GM23338 (cell line): ENCODE measurements at regions not wholly inside any gene's neighbourhood (a gene's known extent, or its start where the extent isn't known, plus 50 kb on each side); places are given as distances from the start of the nearest gene placed in this dataset.

Experiments
- ATAC-seq: fragments of 200-7000 bp; cut with Tn5 transposase; 3 replicates; pipeline ENCODE4 v1.9.1; 2020
- DNase-seq: peaks from one replicate; pipeline ENCODE4 v3.0.0-alpha.2; 2015; ENCODE audit warnings: low spot score
- H2AFZ ChIP-seq: fragments of 200-600 bp; sonication (generic); 2 replicates; pipeline ENCODE4 v1.8.0; 2016; ENCODE audit warnings: antibody characterized with exemption, mild to moderate bottlenecking, moderate library complexity
- H3F3A ChIP-seq: fragments of 200-600 bp; sonication (generic); replicated peaks from 2 replicates; pipeline ENCODE4 v1.8.0; 2017; ENCODE audit warnings: antibody characterized with exemption, mixed run types, low read depth
- H3K27ac ChIP-seq: fragments of 200-600 bp; sonication (generic); 2 replicates; pipeline ENCODE4 v1.6.1; 2016; ENCODE audit warnings: low read depth
- H3K27me3 ChIP-seq: fragments of 200-600 bp; sonication (generic); 2 replicates; pipeline ENCODE4 v1.8.0; 2016; ENCODE audit warnings: mild to moderate bottlenecking, mixed run types, moderate library complexity; ENCODE audit not compliant: insufficient read depth
- H3K36me3 ChIP-seq: fragments of 200-600 bp; sonication (generic); 2 replicates; pipeline ENCODE4 v1.8.0; 2016; ENCODE audit warnings: mild to moderate bottlenecking; ENCODE audit not compliant: insufficient read depth
- H3K4me1 ChIP-seq: fragments of 200-600 bp; sonication (generic); 2 replicates; pipeline ENCODE4 v1.8.0; 2016; ENCODE audit warnings: mild to moderate bottlenecking, moderate library complexity; ENCODE audit not compliant: insufficient read depth
- H3K4me2 ChIP-seq: fragments of 200-600 bp; sonication (generic); 2 replicates; pipeline ENCODE4 v1.7.1; 2017; ENCODE audit warnings: mixed run types
- H3K4me3 ChIP-seq: fragments of 200-600 bp; sonication (generic); 2 replicates; pipeline ENCODE4 v1.6.1; 2016; ENCODE audit warnings: mixed run types
- H3K79me2 ChIP-seq: fragments of 200-600 bp; sonication (generic); replicated peaks from 2 replicates; pipeline ENCODE4 v1.8.0; 2017; ENCODE audit warnings: mild to moderate bottlenecking; ENCODE audit not compliant: insufficient read depth
- H3K9me2 ChIP-seq: fragments of 200-600 bp; sonication (generic); 2 replicates; pipeline ENCODE4 v1.8.0; 2017; ENCODE audit not compliant: insufficient read depth
- H4K20me1 ChIP-seq: fragments of 200-600 bp; sonication (generic); replicated peaks from 2 replicates; pipeline ENCODE4 v1.8.0; 2017; ENCODE audit warnings: mild to moderate bottlenecking; ENCODE audit not compliant: insufficient read depth
- H3K27ac Mint-ChIP-seq: 2 replicates; pipeline ENCODE4 v1.8.0; 2020; ENCODE audit warnings: inconsistent platforms, mild to moderate bottlenecking, moderate library complexity, mixed read lengths
- H3K27me3 Mint-ChIP-seq: 3 replicates; pipeline ENCODE4 v1.8.0; 2022; ENCODE audit warnings: low read depth, mild to moderate bottlenecking, moderate library complexity, mixed read lengths, inconsistent platforms; ENCODE audit not compliant: insufficient read depth, poor library complexity
- H3K36me3 Mint-ChIP-seq: 3 replicates; pipeline ENCODE4 v1.8.0; 2021; ENCODE audit warnings: low read depth, mild to moderate bottlenecking, inconsistent platforms, moderate library complexity, mixed read lengths
- H3K4me1 Mint-ChIP-seq: 3 replicates; pipeline ENCODE4 v1.8.0; 2020; ENCODE audit warnings: mild to moderate bottlenecking, inconsistent platforms, mixed read lengths
- H3K4me3 Mint-ChIP-seq: 3 replicates; pipeline ENCODE4 v1.8.0; 2021; ENCODE audit warnings: moderate library complexity, mild to moderate bottlenecking, inconsistent platforms, mixed read lengths
- H3K9me3 Mint-ChIP-seq: 3 replicates; pipeline ENCODE4 v1.8.0; 2020; ENCODE audit warnings: moderate library complexity, mild to moderate bottlenecking, inconsistent platforms, mixed read lengths
- CREB1 ChIP-seq: fragments of 250-450 bp; sonication (Bioruptor Pico); IDR thresholded peaks from 2 replicates; pipeline ENCODE4 v1.5.0; 2020; ENCODE audit warnings: low read depth, mild to moderate bottlenecking, moderate library complexity
- EZH2 ChIP-seq: fragments of 200-600 bp; sonication (generic); IDR thresholded peaks from one replicate; pipeline ENCODE4 v1.8.0; 2017; ENCODE audit warnings: antibody characterized with exemption, mild to moderate bottlenecking, low read depth; ENCODE audit not compliant: unreplicated experiment
- JUNB ChIP-seq: IDR thresholded peaks from one replicate; pipeline ENCODE4 v1.6.1; 2016; ENCODE audit warnings: antibody characterized with exemption; ENCODE audit not compliant: unreplicated experiment
- POLR2AphosphoS5 ChIP-seq: IDR thresholded peaks from 2 replicates; pipeline ENCODE4 v1.6.1; 2016; ENCODE audit warnings: antibody characterized with exemption, low read depth
- TF ChIP-seq, protein P1 (sequence below): IDR thresholded peaks from 2 replicates; pipeline ENCODE4 v1.6.1; 2016; ENCODE audit warnings: antibody characterized with exemption
- TF ChIP-seq, protein P2 (sequence below): IDR thresholded peaks from one replicate; pipeline ENCODE4 v1.6.1; 2018; ENCODE audit warnings: antibody characterized with exemption; ENCODE audit not compliant: unreplicated experiment
- TF ChIP-seq, protein P3 (sequence below), 2 experiments: fragments of 200-600 bp in 1 of 2; sonication (generic) in 1 of 2; conservative IDR thresholded peaks; 2 replicates each; pipeline versions ENCODE4 v1.5.1 to v1.6.1; 2016 to 2017; ENCODE audit warnings: antibody characterized with exemption in 2 of 2, low read depth in 2 of 2, mild to moderate bottlenecking in 2 of 2, moderate library complexity in 1 of 2

DNA sequence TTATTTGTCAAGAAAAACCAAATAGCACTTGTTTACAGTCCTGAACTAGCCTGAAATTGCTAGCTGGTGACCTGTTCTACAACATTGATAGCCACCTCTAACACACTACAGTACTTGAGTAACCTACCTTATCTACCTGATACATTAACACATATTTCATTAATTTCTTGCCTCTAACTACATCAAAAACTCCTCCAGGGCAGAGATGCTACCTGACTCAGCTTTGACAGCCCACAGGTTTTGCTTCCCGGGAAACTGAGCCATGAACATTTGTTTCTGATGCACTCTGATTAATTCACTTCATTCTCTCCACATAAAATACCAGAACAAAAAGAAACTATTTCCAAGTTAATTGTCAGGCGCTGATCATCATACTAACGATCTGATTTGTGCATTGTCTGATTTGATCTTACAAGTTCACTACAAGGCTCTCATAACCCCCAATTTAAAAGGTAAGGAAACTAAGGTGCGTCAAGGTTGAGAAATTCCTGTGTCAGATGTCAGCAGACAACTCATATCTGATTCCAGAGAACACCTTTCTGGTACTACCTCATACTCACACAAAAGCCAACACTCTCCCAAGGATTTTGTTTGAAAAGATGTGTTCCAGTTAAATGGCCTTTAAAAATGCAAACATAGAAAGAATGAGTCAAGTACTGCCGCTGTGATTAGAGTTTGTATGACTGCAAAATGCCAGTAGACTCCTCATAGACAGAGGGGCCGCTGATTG lies 768.7 kb downstream of the BCL11B start (continued):
- TF ChIP-seq, protein P1, sequence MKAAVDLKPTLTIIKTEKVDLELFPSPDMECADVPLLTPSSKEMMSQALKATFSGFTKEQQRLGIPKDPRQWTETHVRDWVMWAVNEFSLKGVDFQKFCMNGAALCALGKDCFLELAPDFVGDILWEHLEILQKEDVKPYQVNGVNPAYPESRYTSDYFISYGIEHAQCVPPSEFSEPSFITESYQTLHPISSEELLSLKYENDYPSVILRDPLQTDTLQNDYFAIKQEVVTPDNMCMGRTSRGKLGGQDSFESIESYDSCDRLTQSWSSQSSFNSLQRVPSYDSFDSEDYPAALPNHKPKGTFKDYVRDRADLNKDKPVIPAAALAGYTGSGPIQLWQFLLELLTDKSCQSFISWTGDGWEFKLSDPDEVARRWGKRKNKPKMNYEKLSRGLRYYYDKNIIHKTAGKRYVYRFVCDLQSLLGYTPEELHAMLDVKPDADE: no peak
- TF ChIP-seq JUNB: no peak
- TF ChIP-seq POLR2AphosphoS5: no peak
- TF ChIP-seq EZH2: no peak
- TF ChIP-seq, protein P2, sequence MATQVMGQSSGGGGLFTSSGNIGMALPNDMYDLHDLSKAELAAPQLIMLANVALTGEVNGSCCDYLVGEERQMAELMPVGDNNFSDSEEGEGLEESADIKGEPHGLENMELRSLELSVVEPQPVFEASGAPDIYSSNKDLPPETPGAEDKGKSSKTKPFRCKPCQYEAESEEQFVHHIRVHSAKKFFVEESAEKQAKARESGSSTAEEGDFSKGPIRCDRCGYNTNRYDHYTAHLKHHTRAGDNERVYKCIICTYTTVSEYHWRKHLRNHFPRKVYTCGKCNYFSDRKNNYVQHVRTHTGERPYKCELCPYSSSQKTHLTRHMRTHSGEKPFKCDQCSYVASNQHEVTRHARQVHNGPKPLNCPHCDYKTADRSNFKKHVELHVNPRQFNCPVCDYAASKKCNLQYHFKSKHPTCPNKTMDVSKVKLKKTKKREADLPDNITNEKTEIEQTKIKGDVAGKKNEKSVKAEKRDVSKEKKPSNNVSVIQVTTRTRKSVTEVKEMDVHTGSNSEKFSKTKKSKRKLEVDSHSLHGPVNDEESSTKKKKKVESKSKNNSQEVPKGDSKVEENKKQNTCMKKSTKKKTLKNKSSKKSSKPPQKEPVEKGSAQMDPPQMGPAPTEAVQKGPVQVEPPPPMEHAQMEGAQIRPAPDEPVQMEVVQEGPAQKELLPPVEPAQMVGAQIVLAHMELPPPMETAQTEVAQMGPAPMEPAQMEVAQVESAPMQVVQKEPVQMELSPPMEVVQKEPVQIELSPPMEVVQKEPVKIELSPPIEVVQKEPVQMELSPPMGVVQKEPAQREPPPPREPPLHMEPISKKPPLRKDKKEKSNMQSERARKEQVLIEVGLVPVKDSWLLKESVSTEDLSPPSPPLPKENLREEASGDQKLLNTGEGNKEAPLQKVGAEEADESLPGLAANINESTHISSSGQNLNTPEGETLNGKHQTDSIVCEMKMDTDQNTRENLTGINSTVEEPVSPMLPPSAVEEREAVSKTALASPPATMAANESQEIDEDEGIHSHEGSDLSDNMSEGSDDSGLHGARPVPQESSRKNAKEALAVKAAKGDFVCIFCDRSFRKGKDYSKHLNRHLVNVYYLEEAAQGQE: no peak
- TF ChIP-seq CREB1 (CRISPR knock-in tag): no peak

DNA sequence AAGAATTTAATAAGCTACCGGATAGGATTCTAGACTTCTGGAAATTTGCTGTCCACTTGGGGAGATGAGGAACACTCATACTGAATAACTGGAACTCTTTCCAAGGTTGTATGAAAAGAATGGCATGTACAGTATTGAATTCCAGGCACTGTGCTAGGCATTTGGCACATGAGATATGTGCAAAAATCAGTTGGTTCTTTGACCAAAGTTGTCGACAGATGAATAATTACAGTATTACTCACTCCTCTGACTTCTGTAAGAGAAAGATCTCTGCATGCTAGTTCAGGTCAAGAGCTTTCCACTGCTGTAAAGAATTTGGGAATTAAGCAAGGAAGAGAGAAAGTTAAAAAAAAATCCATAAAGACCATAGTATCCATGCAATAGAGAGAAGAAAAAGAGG lies 764.7 kb downstream of the BCL11B start:
- Histone ChIP-seq H3K27me3 (no peaks in the 10 kb centered on the region), H3K9me2 (0 out of 2 replicates have a peak, but pooled peaks cover 4% of the 10 kb centered on the region), H3F3A (no peaks in the 10 kb centered on the region), H3K79me2 (no peaks in the 10 kb centered on the region), H4K20me1 (no peaks in the 10 kb centered on the region), H3K4me2 (no peak overlapping the region), H2AFZ (no peak overlapping the region), H3K4me1 (peaks cover 4% of the 10 kb centered on the region; the same call in 1 of the 2 replicates), H3K27ac (no peak overlapping the region), H3K36me3 (no peaks in the 10 kb centered on the region), H3K4me3 (no peak overlapping the region)
- Mint-ChIP-seq H3K36me3 (no peaks in the 10 kb centered on the region), H3K27ac (no peak overlapping the region), H3K9me3 (no peaks in the 10 kb centered on the region; the same call in 1 of the 3 replicates), H3K4me3 (no peak overlapping the region), H3K4me1 (peaks cover 8% of the 10 kb centered on the region), H3K27me3 (peaks cover 2% of the 10 kb centered on the region)
- ATAC-seq (no peak), DNase-seq (no peak)
- TF ChIP-seq JUNB (no peak), POLR2AphosphoS5 (no peak)
- TF ChIP-seq, protein P2: no peak
- TF ChIP-seq, protein P3, sequence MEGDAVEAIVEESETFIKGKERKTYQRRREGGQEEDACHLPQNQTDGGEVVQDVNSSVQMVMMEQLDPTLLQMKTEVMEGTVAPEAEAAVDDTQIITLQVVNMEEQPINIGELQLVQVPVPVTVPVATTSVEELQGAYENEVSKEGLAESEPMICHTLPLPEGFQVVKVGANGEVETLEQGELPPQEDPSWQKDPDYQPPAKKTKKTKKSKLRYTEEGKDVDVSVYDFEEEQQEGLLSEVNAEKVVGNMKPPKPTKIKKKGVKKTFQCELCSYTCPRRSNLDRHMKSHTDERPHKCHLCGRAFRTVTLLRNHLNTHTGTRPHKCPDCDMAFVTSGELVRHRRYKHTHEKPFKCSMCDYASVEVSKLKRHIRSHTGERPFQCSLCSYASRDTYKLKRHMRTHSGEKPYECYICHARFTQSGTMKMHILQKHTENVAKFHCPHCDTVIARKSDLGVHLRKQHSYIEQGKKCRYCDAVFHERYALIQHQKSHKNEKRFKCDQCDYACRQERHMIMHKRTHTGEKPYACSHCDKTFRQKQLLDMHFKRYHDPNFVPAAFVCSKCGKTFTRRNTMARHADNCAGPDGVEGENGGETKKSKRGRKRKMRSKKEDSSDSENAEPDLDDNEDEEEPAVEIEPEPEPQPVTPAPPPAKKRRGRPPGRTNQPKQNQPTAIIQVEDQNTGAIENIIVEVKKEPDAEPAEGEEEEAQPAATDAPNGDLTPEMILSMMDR (conservative IDR thresholded peaks at IDR 0.05; ENCODE audit: low read depth in 2 of 2): no peak
